GM21447 (cell line): ENCODE measurements at regions not wholly inside any gene's neighbourhood (a gene's known extent, or its start where the extent isn't known, plus 50 kb on each side); places are given as distances from the start of the nearest gene placed in this dataset.
"Not testable (repeated sequence)": the region's sequence is repeated elsewhere in the genome, so short reads cannot be mapped to it uniquely, and the experiment has no call there.

Source experiments
- ATAC-seq: cut with Tn5 transposase; IDR thresholded peaks from one replicate; pipeline ENCODE4 v1.9.1; 2021; ENCODE audit not compliant: unreplicated experiment

DNA sequence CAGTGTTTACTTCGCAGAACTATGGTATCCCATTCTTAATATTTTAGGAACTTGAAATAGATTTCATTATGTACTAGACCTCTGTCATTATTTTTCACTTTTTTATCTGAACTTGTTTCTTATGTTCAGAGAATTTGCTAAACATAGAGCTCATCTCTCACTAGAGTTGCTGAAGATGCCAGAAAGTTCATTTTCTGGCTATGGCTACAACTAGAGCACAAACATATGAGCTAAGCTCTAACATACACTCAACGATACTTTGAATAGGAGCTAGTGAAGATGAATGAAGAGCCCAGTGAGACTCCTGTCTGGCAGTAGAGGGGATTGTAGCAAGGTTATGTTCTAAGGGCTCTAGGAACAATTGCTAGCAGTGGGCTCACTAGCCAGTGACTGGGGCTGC lies 582.2 kb downstream of the KIF4B start:
- ATAC-seq = no peak

GRCh38 chr5:155598552-155598951 lies 585.0 kb downstream of the KIF4B start:
- ATAC-seq = no peak

DNA sequence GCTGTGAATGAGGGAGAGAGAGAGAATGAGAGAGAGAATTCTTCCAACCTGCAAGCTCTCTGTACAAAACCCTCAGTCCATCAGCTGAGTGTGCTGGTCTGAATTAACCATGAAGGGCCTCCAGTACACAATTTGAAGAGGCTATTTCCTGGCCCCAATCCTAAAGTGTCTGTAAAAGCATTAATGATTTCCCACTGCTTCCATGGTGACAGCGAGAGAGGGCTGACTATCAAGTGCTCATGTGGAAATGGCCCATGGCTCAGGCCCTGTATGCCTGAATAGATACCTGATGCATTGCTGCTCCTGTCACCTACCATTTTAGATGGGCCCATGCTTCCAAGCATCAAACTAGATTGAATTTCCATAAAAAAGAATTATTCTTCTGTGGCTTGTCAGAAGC lies 592.4 kb downstream of the KIF4B start:
- ATAC-seq = no peak

GRCh38 chr5:155616779-155617392 lies 603.3 kb downstream of the KIF4B start:
- ATAC-seq = peak; percentile 79

DNA sequence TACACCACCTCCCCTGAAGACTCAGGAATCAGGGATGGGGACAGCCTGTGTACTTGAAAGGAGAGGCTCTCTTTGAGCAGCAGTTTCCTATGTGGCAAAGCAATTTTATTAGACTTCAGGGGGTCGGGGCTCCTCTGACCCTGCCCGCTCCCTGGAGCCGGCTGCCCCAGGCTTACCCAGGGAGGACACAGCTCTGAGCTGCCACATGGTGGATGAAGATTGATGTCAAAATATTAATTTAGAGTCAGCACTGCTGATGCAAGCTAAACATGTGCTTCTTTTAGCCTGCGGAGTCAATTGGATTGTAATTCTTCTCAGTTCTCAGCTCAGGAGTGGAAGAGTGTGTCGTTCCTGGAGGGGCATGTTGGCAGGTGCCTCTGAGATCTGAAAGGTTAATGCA lies 606.1 kb downstream of the KIF4B start:
- no peak for ATAC-seq

DNA sequence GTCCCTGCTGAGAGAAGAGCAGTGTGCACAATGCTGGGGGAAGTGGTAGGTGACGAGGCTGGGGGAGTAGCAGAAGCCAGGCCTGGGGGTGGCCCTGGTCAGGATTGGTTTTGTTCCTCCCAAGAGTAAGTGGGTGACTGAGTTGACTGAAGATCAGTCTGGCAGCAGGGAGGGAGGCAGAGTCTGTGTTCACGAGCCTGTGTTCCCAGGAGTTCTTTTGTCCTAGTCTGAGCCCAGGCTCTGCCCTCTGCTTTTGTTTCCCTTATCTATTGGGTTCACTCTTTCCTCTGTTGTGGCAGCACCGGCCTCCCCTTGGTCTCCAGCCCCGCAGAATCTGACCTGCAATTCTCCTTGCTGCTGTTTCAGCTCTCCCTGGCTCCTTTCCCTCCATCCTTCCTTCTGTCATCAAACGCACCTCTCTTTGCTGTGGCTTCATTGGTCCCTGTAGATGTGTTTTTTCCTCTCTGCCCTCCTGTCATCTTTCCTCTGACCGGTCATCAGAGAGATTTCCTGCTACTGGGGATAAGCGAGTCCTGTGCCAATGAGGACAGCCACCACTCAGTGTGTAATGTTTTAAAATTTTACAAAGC lies 607.4 kb downstream of the KIF4B start:
- no peak for ATAC-seq

DNA sequence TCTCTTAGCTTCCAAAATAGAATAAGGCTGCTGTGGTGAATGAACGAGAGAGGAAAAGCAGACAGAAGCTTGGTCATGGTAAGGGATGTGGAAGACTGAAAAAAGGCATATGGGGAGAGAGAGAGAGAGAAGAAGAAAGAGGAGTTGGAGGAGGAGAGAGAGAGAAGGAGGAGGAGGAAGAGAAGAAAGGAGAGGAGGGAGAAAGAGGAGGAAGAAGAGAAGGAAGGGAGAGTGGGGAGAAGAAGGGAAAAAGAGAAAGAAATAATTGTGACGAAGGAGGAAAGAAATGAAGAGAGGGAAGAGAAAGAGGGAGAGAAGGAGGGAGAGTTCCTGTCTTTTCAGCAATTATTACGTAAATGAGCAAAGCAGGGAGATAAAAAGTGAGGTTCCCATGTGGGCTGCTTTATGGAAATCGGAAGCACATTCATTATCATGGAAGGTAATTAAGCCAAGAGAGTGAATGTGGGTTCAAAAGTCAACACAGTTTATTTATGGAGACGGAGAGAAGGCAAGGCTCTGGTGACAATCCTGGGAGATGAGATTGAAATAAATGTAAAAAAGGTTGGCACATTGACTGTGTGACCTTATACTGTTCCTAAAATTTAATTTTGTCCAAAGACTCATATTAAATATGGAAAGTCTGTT lies 611.2 kb downstream of the KIF4B start:
- no peak for ATAC-seq

- no peak for ATAC-seq
These were observed 611.8 kb downstream of the KIF4B start for GRCh38 chr5:155625315-155625714.

DNA sequence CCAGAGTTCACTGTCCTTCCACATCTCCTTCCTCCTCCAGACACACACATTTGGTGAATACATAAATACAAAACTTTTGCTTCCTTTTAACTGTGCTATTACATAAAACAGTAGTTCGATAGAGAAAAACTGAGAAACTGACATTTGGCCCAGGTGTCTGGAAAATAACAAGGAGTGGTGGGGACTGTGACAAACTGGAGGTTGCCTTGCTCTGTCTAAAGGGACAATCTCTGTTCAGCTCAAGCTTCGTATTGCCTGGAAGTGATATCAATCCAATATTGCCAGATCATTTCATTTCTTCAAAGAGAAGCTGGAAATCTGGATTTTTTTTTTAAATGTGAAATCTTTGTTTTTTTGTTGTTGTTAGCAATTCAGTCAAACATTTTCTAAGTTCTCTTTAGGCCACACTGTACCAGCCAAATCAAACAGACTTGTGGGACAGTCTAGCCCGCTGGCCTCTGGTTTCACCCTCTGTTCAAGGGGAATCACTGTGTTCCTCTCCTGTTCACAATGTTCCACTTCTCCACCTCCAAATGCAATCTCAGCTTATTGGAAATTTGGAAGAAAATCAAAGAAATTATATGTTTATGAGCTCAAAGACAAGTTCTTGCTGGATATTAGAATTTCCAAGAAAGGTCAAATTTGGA lies 612.5 kb downstream of the KIF4B start:
- no peak for ATAC-seq

GRCh38 chr5:155626592-155626991 lies 613.0 kb downstream of the KIF4B start:
- no peak for ATAC-seq

- no peak for ATAC-seq
These were observed 614.8 kb downstream of the KIF4B start for GRCh38 chr5:155628346-155628745.

DNA sequence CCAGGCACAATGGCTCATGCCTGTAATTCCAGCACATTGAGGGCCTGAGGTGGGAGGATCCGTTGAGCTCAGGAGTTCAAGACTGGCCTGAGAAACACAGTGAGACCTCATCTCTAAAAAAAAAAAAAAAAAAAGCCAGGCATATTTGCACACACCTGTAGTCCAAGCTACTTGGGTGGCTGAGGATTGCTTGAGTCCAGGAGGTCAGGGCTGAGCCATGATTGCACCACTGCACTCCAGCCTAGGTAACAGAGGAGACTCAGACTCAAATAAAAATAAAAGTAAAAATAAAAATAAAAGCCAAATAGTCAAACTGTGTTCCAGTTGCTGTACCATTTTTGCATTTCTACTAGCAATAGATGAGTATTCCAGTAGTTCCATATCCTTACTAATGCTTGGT lies 616.0 kb downstream of the KIF4B start:
- no peak for ATAC-seq

DNA sequence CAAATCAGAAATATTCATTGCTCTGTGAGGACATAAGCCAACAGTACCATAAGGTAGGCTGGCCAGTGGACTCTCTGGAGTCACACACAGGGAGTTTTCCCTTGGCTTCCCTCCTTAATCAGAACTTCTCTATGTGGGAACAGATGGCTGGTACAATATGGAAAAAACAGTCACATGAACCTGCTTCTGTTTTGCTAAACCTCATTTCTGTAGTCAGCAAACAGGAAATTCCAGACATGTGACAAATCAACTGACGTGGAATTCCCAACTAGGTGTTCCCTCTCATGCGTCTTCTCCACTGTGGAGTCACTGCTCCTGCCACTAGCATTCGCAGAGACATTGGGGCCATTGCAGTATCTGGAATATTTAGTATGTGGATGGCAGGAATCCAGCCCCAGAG lies 617.6 kb downstream of the KIF4B start:
- ATAC-seq = no peak

DNA sequence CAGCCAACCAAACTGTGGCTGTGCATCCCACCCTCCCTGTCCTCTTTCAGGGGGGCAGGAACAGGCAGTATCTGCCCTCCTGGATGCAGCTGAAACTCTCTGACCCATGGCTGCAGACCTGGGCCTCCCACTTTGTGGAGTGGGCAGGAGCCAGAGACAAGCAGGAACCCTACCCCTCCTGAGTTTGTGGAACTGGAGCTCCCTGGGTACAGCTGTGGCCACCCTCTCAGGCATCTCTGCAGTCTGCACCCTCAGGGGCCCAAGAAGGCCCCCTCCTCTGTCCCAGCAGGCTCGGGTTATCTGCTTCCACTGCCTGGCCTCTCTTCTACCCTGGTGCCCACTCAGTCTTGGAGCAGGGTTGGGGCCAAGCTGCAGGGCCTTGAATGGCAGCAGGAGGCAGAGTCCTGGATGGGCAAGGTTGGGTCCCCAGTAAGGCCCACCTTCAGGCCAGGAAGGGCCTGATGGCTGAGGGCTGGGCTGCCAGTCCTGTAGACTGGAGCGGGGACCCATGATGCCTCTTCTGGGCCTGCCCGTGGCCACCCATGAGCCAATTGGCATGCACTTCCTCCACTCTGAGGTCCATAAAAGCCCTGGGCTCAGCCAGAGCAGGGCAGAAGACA lies 619.9 kb downstream of the KIF4B start:
- ATAC-seq = no peak

DNA sequence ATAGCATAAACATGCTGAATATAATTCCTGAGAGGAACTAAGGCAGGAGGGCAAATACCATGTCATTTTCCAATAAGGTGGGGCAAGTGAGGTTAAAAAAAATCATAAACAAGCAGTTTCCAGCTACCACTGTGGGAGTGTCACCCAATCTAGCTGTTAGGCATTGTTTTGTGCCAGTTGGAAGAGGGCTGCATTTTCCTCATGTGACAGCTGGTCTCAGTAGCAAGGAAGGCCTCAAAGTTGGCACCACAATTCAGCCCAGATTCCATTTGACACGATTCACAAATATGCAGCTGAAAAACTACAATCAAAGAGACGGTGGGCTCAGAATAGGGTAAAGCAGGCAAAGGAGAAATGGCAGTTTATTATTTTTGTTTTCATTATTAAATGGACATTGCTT lies 636.1 kb downstream of the KIF4B start:
- no peak for ATAC-seq

- ATAC-seq = no peak
These were observed 642.0 kb downstream of the KIF4B start for GRCh38 chr5:155655569-155655968.

- ATAC-seq = no peak
These were observed 648.3 kb downstream of the KIF4B start for GRCh38 chr5:155661859-155662258.

GRCh38 chr5:155665361-155665760 lies 651.8 kb downstream of the KIF4B start:
- no peak for ATAC-seq

DNA sequence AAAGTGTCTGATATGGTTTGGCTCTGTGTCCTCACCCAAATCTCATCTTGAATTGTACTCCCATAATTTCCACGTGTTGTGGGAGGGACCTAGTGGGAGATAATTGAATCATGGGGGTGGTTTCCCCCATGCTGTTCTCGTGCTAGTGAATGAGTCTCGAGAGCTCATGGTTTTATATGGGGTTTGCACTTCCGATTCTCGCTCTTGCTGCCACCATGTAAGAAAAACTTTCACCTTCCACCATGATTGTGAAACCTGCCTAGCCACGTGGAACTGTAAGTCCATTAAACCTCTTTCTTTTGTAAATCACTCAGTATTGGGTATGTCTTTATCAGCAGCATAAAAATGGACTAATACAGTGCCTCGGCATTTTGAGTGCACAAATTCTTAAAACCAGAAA lies 655.0 kb upstream of the SGCD start:
- not testable (repeated sequence) for ATAC-seq

GRCh38 chr5:155676967-155677366 lies 650.0 kb upstream of the SGCD start:
- peak; percentile 87 for ATAC-seq

GRCh38 chr5:155678371-155678770 lies 648.6 kb upstream of the SGCD start:
- ATAC-seq = no peak

DNA sequence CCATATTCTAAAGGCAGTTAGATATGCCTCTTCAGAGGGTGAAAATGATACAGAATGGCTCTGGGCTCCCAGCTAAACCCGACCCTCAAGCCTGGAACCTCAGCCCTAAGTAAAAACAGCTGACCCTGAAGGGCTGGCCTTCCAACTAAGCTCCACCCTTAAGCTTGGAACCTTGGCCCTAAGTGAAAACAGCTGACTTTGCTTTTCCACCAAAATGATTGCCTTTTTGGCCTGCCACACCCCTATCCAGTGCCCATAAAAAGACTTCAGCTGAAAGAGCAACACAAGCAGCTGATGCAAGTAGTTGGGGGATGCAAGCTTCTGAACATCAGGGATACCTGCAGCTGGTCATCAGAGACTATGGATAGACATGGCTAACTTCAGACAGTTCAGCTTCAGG lies 647.4 kb upstream of the SGCD start:
- no peak for ATAC-seq
